NK-92 treated with Interleukin-12 subunit alpha and Interleukin-12 subunit beta, amount 100 ng/mL, for 24 hours (cell line): ENCODE measurements at regions not wholly inside any gene's neighbourhood (a gene's known extent, or its start where the extent isn't known, plus 50 kb on each side); places are given as distances from the start of the nearest gene placed in this dataset.

ENCODE experiments used
- DNase-seq: peaks from one replicate; lab custom pipeline; 2025; lab: John Stamatoyannopoulos, UW

GRCh38 chr16:86432691-86433090 is 77.6 kb upstream of the FOXF1 start:
- DNase-seq: no peak

- no peak for DNase-seq
Observed at GRCh38 chr16:86436466-86437185, 73.7 kb upstream of the FOXF1 start.

DNA sequence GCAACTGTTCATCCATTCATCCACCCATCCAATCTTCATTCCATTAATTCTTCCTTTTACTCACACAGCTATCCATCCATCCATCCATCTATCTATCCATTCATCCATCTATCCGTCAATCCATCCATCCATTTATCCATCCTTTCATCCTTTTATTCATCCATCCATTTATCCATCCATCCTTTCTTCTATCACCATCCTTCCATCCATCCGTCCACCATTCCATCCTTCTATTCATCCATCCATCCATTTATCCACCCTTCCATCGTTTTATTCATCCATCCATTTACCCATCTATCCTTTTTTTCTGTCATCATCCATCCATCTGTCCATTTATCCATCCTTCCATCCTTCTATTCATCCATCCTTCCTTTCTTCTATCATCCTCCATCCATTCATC is 73.0 kb upstream of the FOXF1 start:
- no peak for DNase-seq

DNA sequence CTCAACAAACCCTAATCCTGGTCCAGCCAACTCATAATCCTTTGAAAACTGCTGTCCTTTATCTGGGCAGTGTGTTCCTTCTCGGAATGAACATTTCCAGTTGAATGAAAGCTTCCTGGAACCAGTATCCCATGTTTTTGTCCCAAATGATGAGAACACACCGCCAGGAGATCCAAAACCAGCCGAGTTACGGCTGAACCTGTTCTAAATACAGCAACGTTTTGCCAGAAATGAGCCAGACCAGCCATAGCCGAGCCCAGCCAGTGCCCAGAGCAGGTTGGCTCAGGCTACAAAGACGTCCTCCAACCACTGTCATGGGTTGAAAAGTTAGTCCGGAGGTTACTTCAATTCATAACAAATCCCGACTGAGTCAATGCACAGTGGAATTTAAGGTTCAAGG is 67.6 kb upstream of the FOXF1 start:
- no peak for DNase-seq

DNA sequence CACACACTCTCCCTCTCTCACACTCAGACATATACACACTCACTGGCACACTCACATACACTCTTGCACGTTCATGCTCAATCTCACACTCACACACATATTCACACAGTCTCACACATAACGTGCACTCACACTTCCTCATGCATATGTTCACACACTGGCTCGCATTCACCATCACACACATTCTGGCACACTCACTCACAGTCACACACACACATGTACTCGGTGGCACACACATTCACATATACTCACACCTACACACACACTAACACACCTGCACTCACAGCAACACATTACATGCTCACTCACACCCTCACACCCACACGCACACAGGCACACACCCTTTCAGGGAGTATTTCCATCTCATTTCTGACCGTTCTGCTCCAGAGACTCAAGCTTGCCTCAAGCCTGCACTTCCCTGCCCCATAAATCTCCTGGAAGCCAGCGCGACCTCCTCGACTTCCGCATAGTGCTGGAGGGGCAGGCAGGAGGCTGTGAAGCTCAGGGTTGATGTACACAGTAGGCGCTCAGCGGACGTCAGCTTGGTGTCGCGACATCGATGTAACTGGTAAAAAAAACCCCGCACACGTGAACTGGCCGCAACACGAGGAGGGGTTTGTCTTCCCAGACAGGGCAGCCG is 66.7 kb upstream of the FOXF1 start:
- no peak for DNase-seq

DNA sequence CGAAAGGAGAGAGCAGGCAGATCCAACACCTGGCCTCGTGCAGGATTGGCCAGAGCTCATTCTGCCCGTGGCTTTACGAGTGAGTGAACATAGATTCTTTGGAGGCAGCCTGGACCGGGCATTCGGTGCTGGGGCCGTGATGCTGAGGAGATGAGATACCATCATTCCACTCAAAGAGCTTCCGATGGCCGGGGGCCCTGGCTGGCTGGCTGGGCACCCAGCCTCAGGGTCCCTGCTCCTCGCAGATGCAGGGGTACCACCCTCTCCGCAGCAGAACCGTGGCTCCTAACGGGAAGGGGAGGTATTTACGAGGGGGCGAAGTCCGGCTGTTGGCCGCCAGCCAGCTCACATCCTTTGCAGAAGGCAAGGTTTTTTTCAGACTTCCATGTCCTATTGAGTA is 66.1 kb upstream of the FOXF1 start:
- no peak for DNase-seq

DNA sequence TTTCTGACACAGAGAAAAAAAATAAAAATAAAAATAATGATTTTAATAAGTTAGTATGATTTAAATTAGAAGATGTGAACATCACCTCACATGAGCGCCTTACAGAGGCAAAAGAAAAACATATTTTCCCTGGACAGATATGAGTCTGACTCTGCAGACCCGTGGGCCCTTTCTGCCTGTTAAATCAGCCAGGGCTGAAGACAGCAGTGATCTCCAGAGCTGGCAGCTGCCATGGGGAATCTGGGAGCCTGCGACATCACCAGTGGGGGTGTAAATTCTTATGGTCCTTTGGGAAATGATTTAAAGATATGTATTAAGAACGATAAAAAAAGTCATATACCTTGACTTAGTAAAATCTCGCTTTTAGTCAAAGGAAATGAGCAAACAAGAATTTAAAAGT is 65.7 kb upstream of the FOXF1 start:
- DNase-seq: no peak

GRCh38 chr16:86446279-86446678 is 64.0 kb upstream of the FOXF1 start:
- DNase-seq: no peak

DNA sequence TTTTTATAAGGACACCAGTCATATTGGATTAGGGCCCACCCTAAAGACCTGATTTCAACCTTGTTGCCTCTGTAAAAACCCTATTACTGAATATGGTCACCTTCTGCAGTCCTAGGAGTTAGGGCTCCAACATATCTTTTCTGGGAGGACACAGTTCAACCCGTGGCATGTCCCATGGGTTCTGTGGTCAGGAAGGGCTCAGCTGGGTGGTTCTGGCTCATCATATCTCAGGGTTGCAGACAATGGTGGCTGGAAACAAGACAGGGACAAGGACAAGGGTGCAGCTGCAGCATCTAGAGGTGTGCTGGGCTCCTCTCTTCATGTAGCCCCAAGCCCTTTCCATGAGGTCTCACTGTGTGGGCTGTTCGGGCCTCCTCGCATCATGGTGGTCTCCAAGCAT is 63.1 kb upstream of the FOXF1 start:
- no peak for DNase-seq

- no peak for DNase-seq
Observed at GRCh38 chr16:86448306-86448890, 61.9 kb upstream of the FOXF1 start.

GRCh38 chr16:86449446-86450095 is 60.8 kb upstream of the FOXF1 start:
- no peak for DNase-seq

DNA sequence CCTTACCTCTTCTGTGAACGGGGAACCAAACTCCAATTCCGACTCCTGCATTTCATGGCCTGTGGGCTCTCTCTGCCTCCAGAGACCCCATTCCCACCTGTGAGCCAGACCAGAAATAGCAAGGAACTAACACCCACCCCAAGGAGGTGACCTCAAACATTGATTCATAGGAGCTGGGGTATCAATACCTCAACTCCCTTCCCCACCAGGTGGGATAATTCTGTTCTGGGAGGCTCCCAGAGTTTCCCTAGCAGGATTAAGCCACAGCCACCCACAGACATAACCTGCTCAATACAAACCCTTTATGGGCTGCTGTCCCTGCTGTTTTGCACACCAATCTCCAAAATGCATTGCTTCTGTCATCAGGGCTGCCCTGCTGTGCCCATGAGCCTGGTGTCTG is 59.6 kb upstream of the FOXF1 start:
- DNase-seq: no peak

DNA sequence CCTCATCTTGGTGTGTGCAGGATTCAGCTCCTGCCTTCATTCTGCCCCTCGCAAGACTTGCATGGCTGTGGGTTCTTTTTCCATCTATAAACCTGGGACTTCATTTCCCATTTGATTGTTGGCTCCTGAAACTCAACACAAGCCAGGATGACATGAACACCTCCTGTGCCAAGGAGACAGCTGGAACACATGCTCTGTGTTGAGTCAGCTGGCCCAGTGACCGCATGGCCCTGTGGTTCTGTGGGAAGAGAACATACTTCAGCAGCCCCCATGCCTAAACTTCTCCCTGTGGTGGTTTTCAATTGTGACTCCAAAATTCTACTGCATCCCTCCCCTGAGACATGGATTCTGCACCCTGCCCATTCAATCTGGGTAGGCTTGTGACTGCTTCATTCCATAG is 57.9 kb upstream of the FOXF1 start:
- DNase-seq: no peak

DNA sequence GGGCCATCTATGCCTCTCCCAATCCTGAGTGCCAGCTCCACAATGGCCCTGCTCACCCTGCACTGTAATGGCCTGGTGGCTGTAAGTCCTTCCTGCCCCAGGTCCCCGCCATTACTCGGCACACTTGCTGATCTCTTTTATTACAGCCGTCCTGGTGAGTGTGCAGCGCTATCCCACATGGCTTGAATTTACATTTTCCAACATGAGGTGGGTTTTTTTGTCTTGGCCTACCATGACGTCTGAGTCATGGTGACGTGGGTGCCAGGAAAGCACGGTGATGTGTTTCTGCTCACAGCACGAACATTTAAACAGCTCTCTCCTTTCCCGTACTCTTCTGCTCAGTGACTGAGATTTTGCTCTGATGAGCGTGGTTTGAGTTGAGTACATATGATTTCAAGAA is 55.2 kb upstream of the FOXF1 start:
- no peak for DNase-seq

- DNase-seq: no peak
Observed at GRCh38 chr16:86455640-86456039, 54.7 kb upstream of the FOXF1 start.

DNA sequence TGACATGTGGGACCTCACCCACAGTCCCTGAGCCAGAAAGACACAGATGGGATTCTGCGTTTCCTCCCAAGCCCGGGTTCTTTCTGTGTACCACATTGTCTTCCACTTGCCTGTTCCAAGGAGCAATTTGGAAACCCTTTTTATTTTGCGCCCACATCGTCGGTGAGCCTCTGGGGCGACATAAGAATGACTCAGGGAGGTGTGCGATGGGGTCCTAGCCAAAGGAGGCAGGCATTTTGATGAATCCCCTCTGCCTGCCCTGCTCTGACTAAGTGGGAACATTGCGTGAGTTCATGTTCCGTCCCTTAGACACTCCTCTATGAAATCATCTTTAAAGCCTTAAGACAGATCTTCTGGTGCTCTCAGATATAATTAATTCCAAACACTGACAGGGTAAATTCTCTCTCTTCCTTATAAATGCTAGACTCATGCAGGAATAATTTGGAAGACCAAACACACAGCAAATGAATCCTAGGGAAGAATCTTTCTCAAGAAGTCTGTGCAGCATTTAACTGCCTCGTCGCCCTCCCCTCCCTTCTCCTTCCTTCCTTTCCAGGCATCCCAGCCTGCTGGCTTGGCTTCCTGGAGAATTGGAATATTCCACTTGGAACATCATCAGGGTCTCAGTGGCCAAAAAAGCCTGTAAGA is 52.7 kb upstream of the FOXF1 start:
- no peak for DNase-seq

- no peak for DNase-seq
Observed at GRCh38 chr16:86458149-86458777, 52.1 kb upstream of the FOXF1 start.

- DNase-seq: no peak
Observed at GRCh38 chr16:86459266-86459665, 51.1 kb upstream of the FOXF1 start.
